ENCODE measurements at regions not wholly inside any gene's neighbourhood (a gene's known extent, or its start where the extent isn't known, plus 50 kb on each side); places are given as distances from the start of the nearest gene placed in this dataset.
A peak's percentile ranks its signal among the peaks of the same experiment; 100 is the strongest.
"Not testable (repeated sequence)": the region's sequence is repeated elsewhere in the genome, so short reads cannot be mapped to it uniquely, and the experiment has no call there.

GRCh38 chrY:19541475-19542306, 202.8 kb downstream of the KDM5D start:
- DNase-seq (ENCODE audit: low read depth in 2 of 2) = no peak

GRCh38 chrY:19535697-19536096, 208.8 kb downstream of the KDM5D start:
- DNase-seq (ENCODE audit: low read depth in 2 of 2) = not testable (repeated sequence)

GRCh38 chrY:19521976-19522375, 222.6 kb downstream of the KDM5D start:
- DNase-seq (ENCODE audit: low read depth in 2 of 2) = no peak

GRCh38 chrY:19503092-19503449, 241.5 kb downstream of the KDM5D start:
- no peak for DNase-seq (ENCODE audit: low read depth in 2 of 2)

GRCh38 chrY:19502169-19503091, 242.1 kb downstream of the KDM5D start:
- no peak for DNase-seq (ENCODE audit: low read depth in 2 of 2)

GRCh38 chrY:19498556-19498955, 246.0 kb downstream of the KDM5D start:
- DNase-seq (ENCODE audit: low read depth in 2 of 2) = no peak

- DNase-seq (ENCODE audit: low read depth in 2 of 2) = no peak
These were observed 257.0 kb downstream of the KDM5D start for GRCh38 chrY:19487494-19487893.

- DNase-seq (ENCODE audit: low read depth in 2 of 2) = no peak
These were observed 259.5 kb downstream of the KDM5D start for GRCh38 chrY:19484997-19485396.

- no peak for DNase-seq (ENCODE audit: low read depth in 2 of 2)
These were observed 265.4 kb downstream of the KDM5D start for GRCh38 chrY:19479141-19479540.

GRCh38 chrY:19477959-19478358, 266.6 kb downstream of the KDM5D start:
- no peak for DNase-seq (ENCODE audit: low read depth in 2 of 2)

GRCh38 chrY:19465809-19466208, 278.7 kb downstream of the KDM5D start:
- no peak for DNase-seq (ENCODE audit: low read depth in 2 of 2)

- no peak for DNase-seq (ENCODE audit: low read depth in 2 of 2)
These were observed 287.6 kb downstream of the KDM5D start for GRCh38 chrY:19456855-19457448.

- DNase-seq (ENCODE audit: low read depth in 2 of 2) = peak in 1 of 2 experiments; percentile 1
These were observed 311.5 kb downstream of the KDM5D start for GRCh38 chrY:19433059-19433458.

- DNase-seq (ENCODE audit: low read depth in 2 of 2) = no peak
These were observed 316.6 kb downstream of the KDM5D start for GRCh38 chrY:19427736-19428518.

- DNase-seq (ENCODE audit: low read depth in 2 of 2) = not testable (repeated sequence)
These were observed 317.3 kb downstream of the KDM5D start for GRCh38 chrY:19427191-19427590.

GRCh38 chrY:19410980-19411766, 333.4 kb downstream of the KDM5D start:
- no peak for DNase-seq (ENCODE audit: low read depth in 2 of 2)

- no peak for DNase-seq (ENCODE audit: low read depth in 2 of 2)
These were observed 338.3 kb downstream of the KDM5D start for GRCh38 chrY:19406246-19406645.

- no peak for DNase-seq (ENCODE audit: low read depth in 2 of 2)
These were observed 338.9 kb downstream of the KDM5D start for GRCh38 chrY:19405598-19405997.

GRCh38 chrY:19392876-19393275, 351.6 kb downstream of the KDM5D start:
- no peak for DNase-seq (ENCODE audit: low read depth in 2 of 2)

GRCh38 chrY:19391922-19392321, 352.6 kb downstream of the KDM5D start:
- no peak for DNase-seq (ENCODE audit: low read depth in 2 of 2)

- no peak for DNase-seq (ENCODE audit: low read depth in 2 of 2)
These were observed 379.2 kb downstream of the KDM5D start for GRCh38 chrY:19365321-19365720.

Data from fibroblast of skin of left biceps (primary cell).